ENCODE measurements at regions not wholly inside any gene's neighbourhood (a gene's known extent, or its start where the extent isn't known, plus 50 kb on each side); places are given as distances from the start of the nearest gene placed in this dataset.

GRCh38 chr7:17645500-17645899, 294.8 kb downstream of the SNX13 start:
- TF ChIP-seq, protein P1, sequence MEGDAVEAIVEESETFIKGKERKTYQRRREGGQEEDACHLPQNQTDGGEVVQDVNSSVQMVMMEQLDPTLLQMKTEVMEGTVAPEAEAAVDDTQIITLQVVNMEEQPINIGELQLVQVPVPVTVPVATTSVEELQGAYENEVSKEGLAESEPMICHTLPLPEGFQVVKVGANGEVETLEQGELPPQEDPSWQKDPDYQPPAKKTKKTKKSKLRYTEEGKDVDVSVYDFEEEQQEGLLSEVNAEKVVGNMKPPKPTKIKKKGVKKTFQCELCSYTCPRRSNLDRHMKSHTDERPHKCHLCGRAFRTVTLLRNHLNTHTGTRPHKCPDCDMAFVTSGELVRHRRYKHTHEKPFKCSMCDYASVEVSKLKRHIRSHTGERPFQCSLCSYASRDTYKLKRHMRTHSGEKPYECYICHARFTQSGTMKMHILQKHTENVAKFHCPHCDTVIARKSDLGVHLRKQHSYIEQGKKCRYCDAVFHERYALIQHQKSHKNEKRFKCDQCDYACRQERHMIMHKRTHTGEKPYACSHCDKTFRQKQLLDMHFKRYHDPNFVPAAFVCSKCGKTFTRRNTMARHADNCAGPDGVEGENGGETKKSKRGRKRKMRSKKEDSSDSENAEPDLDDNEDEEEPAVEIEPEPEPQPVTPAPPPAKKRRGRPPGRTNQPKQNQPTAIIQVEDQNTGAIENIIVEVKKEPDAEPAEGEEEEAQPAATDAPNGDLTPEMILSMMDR (IDR thresholded peaks at IDR 0.05 in 4 of 5, conservative IDR thresholded peaks at IDR 0.05 in 1 of 5), result no peak
- TF ChIP-seq POLR2A (IDR thresholded peaks at IDR 0.05), result no peak
